Chondrocyte (in vitro differentiated cells): ENCODE measurements at regions not wholly inside any gene's neighbourhood (a gene's known extent, or its start where the extent isn't known, plus 50 kb on each side); places are given as distances from the start of the nearest gene placed in this dataset.
A peak's percentile ranks its signal among the peaks of the same experiment; 100 is the strongest.

Experiments used
- DNase-seq: peaks from one replicate; pipeline ENCODE4 v3.0.0; 2021; ENCODE audit warnings: mixed read lengths, low spot score
- H3K27ac Mint-ChIP-seq: one replicate; pipeline ENCODE4 v1.8.0; 2021; ENCODE audit warnings: mild to moderate bottlenecking, moderate library complexity, mixed read lengths; ENCODE audit not compliant: unreplicated experiment
- H3K27me3 Mint-ChIP-seq: 2 replicates; pipeline ENCODE4 v1.8.0; 2021; ENCODE audit warnings: low read depth, mixed read lengths
- H3K36me3 Mint-ChIP-seq: 2 replicates; pipeline ENCODE4 v1.8.0; 2021; ENCODE audit warnings: low read depth, mixed read lengths
- H3K4me1 Mint-ChIP-seq: 2 replicates; pipeline ENCODE4 v1.8.0; 2021; ENCODE audit warnings: low read depth, mild to moderate bottlenecking, mixed read lengths
- H3K4me3 Mint-ChIP-seq: one replicate; pipeline ENCODE4 v1.8.0; 2021; ENCODE audit warnings: mild to moderate bottlenecking, moderate library complexity, mixed read lengths; ENCODE audit not compliant: unreplicated experiment
- H3K9me3 Mint-ChIP-seq: 2 replicates; pipeline ENCODE4 v1.8.0; 2021; ENCODE audit warnings: low read depth, mixed read lengths
- TF ChIP-seq, protein P1 (sequence below): fragments of 200-600 bp; sonication (generic); IDR thresholded peaks from 2 replicates; pipeline ENCODE4 v1.5.0; 2021; ENCODE audit warnings: antibody characterized with exemption, mild to moderate bottlenecking, moderate library complexity

DNA sequence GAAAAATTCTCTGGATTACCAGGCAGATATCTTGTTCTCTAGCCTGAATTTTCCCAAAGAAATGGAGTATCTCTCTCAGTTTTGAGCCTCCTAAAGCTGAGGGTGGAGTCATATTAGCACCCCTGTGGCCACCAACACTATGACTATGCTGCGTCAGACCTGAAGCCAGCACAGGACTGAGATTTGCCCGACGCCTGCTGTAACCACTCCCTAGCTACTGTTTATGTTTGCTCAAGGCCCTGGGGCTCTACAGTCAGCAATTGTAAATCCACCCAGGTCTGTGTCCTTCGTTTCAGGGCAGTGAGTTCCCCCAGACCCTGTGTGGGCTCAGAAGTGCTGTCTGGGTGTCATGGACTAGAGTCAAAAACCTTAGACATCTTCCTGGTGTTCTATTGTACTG, 61.4 kb downstream of the ZXDA start:
- no peak for DNase-seq
- Mint-ChIP-seq H3K4me3 (no peak overlapping the region), H3K36me3 (peaks cover 2% of the 10 kb centered on the region), H3K9me3 (peaks cover 67% of the 10 kb centered on the region), H3K4me1 (no peaks in the 10 kb centered on the region), H3K27ac (no peak overlapping the region), H3K27me3 (no peaks in the 10 kb centered on the region)
- TF ChIP-seq, protein P1, sequence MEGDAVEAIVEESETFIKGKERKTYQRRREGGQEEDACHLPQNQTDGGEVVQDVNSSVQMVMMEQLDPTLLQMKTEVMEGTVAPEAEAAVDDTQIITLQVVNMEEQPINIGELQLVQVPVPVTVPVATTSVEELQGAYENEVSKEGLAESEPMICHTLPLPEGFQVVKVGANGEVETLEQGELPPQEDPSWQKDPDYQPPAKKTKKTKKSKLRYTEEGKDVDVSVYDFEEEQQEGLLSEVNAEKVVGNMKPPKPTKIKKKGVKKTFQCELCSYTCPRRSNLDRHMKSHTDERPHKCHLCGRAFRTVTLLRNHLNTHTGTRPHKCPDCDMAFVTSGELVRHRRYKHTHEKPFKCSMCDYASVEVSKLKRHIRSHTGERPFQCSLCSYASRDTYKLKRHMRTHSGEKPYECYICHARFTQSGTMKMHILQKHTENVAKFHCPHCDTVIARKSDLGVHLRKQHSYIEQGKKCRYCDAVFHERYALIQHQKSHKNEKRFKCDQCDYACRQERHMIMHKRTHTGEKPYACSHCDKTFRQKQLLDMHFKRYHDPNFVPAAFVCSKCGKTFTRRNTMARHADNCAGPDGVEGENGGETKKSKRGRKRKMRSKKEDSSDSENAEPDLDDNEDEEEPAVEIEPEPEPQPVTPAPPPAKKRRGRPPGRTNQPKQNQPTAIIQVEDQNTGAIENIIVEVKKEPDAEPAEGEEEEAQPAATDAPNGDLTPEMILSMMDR, result no peak

DNA sequence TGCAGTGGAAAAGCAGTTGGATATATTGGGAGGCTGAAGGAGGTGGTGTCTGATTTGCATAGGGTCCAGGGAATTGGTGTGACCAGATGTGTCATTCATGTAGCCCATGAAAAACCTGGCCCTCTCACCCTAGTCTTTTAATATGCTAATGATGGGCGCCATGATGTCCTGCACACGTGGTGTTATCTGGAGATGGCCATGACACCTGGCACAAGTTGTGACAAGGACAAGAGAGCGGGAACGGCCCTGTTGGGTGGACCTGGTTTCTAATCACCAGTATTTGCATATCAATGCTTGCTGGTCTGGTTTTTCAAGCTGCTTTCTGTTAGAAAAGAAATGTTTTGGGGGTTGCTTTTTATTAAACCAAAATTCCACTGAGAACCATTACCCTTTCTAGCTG, 87.4 kb downstream of the ZXDA start:
- H3K36me3 Mint-ChIP-seq, result no peaks in the 10 kb centered on the region

DNA sequence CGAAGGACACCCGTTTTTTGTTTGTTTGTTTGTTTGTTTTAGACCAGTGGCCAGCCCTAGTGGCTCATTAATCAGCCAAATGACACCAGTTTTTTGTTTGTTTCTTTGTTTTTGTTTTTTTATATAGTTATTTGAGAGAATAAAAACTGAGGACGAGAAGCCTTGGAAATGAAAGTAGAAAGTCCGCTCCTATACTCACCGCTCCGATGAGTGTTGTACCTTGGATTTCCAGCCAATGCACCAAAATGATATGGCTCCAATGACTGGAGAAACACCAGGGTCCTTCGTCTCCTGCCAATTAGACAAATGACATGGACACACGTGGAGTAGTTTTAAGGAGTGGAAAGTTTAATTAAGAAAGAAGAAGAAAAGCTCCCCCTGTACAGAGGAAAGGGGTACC, 87.9 kb downstream of the ZXDA start:
- no peak for DNase-seq
- H3K4me1 Mint-ChIP-seq, result no peaks in the 10 kb centered on the region
- H3K36me3 Mint-ChIP-seq, result no peaks in the 10 kb centered on the region
- H3K27ac Mint-ChIP-seq, result no peak overlapping the region
- TF ChIP-seq, protein P1, result no peak
- no peak overlapping the region for H3K4me3 Mint-ChIP-seq
- peaks cover 48% of the 10 kb centered on the region for H3K9me3 Mint-ChIP-seq
- H3K27me3 Mint-ChIP-seq, result no peaks in the 10 kb centered on the region

More for the DNA sequence above, 87.4 kb downstream of the ZXDA start:
- no peaks in the 10 kb centered on the region for H3K27me3 Mint-ChIP-seq
- H3K4me1 Mint-ChIP-seq, result no peaks in the 10 kb centered on the region
- DNase-seq, result no peak
- H3K4me3 Mint-ChIP-seq, result no peak overlapping the region
- H3K27ac Mint-ChIP-seq, result no peak overlapping the region
- H3K9me3 Mint-ChIP-seq, result peaks cover 48% of the 10 kb centered on the region
- TF ChIP-seq, protein P1, result no peak

DNA sequence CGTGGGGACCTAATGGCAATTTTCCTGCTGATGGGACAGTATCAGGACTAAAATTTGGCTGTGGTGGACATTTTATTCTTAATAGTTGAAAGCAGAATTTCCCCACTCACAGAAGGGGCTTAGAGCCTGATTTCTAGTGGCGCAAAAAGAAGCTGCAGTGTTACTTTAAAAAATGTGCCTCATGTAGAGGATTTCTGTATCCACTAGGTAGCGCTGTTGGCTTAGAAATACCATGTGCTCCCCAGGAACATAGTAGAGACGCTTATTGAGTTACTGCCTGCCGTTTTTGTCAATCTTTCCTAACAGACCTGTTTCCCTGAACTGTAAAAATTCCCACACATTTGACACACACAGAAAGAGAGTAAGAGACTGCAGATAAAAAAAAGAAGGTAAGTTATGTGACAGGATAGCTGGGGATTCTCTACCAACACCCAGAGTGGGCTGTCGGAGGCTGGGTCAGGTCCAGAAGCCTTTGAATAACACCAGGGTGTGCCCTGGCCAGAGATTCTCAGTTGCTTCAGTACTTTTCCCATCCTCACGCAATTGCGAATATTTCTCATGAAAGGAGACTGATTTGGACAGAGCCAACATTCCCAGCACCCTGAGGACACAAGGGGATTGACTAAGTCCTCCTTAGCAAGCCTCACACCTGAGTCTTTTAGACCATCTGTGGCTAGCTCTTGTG, 88.4 kb downstream of the ZXDA start:
- Mint-ChIP-seq H3K9me3 (peaks cover 42% of the 10 kb centered on the region), H3K4me1 (no peaks in the 10 kb centered on the region), H3K27me3 (no peaks in the 10 kb centered on the region), H3K4me3 (no peak overlapping the region), H3K36me3 (no peaks in the 10 kb centered on the region), H3K27ac (no peak overlapping the region)
- DNase-seq, result no peak
- TF ChIP-seq, protein P1, result peak; percentile 37

DNA sequence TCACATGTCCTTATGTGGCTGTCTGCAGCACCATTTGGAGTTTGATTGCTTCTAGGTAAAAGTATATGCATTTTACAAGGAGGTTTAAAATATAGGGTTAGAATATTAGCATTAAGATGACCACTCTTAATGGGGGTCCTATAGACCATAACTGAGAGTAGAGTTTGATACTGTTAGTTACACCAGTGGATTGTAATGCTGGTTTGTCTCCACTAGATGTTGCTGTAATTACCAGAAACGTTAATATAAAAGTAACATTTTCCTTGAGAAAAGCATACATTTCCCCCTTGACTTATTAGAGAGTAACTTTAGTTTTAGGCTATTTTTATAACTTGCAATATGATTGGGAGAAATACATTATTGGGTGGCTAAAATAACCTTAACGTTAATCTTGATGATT, 93.0 kb downstream of the ZXDA start:
- DNase-seq, result no peak

More for the DNA sequence above, 93.0 kb downstream of the ZXDA start:
- peaks cover 42% of the 10 kb centered on the region for H3K9me3 Mint-ChIP-seq
- no peaks in the 10 kb centered on the region for H3K36me3 Mint-ChIP-seq
- H3K27ac Mint-ChIP-seq, result no peak overlapping the region
- H3K27me3 Mint-ChIP-seq, result no peaks in the 10 kb centered on the region
- no peaks in the 10 kb centered on the region for H3K4me1 Mint-ChIP-seq
- TF ChIP-seq, protein P1, result peak; percentile 33
- no peak overlapping the region for H3K4me3 Mint-ChIP-seq
